ENCODE measurements at regions not wholly inside any gene's neighbourhood (a gene's known extent, or its start where the extent isn't known, plus 50 kb on each side); places are given as distances from the start of the nearest gene placed in this dataset.
A peak's percentile ranks its signal among the peaks of the same experiment; 100 is the strongest.

- no peak for DNase-seq (ENCODE audit: low read depth)
These were observed 397.1 kb upstream of the CFAP20DC start for GRCh38 chr3:59446775-59447465.

DNA sequence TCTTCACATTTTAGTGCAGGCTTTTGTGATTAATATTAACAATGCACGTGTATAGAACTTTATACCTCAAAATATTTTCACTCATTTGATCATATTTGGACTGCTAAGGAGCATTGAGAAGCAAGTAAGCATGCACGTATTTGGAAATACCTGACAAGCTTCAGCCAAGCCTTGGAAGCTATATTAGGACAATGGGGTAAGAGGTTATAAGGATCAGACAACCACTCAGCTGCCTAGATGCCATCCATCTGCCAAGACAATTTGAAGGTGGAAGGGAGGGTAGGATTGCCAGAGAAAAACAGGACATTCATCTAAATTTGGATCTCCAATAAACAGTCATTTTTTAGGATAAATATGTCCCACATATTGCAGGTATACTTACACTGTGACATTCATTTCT, 394.9 kb upstream of the CFAP20DC start:
- no peak for DNase-seq (ENCODE audit: low read depth)

DNA sequence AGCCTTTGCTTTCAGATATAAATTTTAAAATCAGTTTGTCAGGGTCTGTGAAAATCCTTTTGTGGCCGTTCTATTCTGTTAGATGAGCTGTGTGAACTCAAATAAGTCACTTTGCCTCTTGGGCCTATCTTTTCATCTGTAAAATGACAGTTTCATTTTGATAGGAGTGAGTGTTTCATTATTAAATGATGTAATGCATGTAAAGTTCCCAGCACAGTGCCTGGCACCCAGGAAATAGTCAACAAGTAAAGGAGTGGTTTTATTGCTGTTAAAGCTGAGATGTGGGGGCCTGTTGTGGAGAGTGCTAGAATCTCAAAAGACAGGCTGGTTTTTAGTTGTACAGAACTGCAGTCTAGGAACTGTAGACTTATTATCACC, 394.5 kb upstream of the CFAP20DC start:
- DNase-seq (ENCODE audit: low read depth) = no peak

DNA sequence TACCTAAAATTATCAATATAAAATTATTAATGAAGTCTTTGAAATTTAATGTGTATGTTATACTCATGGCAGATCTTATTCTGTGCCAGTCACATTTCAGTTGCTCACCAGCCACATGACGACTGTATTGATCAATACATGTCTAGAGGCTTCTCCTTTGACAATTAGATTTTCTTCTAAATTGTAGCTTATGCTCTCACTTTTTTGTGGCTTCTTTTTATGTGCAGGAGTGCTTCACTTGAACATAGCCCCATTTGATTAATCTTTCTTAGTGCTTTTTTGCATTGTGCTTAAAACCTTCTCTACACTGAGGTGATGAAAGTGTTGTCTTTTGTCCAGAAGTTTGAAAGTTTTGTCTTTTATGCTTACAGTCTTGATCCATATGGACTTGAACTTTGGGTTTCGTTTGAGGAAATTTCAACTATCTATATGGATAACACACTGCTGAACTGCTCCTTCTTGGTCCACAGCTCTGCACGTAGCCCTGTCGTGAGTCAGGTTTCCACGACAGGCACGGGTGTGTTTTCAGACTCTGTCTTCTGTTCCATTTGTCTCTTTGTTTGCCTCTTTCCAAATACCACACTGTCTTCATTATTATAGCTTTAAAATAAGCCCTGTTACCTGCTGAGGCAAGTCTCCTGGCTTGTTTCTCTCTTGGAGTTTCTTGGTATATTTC, 393.9 kb upstream of the CFAP20DC start:
- no peak for DNase-seq (ENCODE audit: low read depth)

- no peak for DNase-seq (ENCODE audit: low read depth)
These were observed 392.2 kb upstream of the CFAP20DC start for GRCh38 chr3:59442046-59442445.

DNA sequence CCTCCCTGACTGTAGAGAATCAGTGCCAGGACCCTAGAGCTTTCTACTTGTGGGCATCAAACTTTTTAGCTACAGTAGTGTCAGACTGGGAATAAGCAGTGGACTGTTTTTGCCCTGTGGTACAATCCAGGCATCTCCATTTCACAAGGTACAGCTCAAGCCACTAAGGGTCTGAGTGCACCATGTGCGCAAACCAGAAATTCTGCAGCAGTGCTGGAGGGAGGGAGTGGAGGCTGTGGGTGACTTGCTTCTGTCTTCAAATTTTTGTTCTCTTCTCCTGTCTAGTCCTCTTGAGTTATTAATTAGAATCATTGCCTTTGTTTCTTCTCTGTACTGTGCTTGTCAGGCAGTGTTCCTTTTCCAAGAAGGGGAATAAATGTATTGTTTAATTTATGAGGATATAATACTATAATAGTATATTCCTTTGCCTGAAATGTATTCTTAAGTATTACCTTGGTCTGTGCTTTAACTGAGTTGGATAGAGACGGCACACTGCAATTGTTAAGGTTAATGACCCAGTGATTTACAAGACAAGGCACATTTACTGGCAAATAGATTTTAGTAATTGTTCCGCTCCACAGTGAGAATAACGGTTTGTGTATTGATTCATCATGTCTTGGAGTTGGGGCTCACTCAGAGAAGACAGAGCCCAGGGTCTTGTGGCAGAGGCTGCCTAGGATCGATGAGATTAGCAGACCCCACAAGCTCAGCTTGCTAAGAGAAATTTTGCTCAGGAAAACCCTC, 390.6 kb upstream of the CFAP20DC start:
- no peak for DNase-seq (ENCODE audit: low read depth)

DNA sequence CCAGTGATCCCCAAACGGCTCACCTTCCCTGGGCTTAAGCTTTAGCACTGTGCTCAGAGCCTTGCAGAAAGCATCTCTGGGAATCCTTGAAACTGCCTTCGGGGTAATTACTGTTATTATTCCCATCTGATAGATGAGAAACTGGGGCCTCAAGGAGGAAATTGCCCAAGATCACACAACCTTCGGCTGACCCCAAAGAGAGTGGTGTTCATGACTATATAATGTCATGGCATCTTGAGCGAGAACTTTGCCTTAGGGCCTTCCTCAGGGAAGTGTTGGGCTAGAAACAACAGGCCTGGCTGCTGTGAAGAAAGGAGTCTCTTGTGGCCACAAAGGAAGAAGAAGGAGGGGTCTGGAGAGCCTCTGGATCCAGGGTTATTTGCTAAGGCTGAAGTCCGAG, 388.7 kb upstream of the CFAP20DC start:
- DNase-seq (ENCODE audit: low read depth) = no peak

GRCh38 chr3:59436164-59436958, 386.5 kb upstream of the CFAP20DC start:
- no peak for DNase-seq (ENCODE audit: low read depth)

GRCh38 chr3:59433546-59433945, 383.7 kb upstream of the CFAP20DC start:
- DNase-seq (ENCODE audit: low read depth) = no peak

- DNase-seq (ENCODE audit: low read depth) = no peak
These were observed 382.8 kb upstream of the CFAP20DC start for GRCh38 chr3:59432665-59433064.

DNA sequence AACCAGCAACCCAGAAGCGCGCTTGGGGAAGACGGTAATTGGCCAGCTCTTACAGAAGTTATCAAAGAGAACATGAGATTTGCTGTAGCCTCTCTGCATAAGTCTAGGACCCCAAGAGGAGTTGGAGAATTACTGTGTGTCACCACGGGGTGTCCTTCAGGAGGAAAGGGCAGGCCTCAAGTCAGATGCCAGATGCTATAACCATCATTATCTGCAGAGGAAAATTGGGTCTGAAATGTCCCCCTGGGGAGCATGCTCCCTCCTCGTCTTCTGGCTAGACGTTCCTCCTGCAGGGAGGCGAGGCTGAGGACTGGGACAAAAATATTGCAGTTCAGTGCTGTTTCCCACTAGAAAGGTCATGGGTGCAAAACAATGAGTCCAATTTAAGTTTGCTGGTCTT, 380.5 kb upstream of the CFAP20DC start:
- DNase-seq (ENCODE audit: low read depth) = no peak

DNA sequence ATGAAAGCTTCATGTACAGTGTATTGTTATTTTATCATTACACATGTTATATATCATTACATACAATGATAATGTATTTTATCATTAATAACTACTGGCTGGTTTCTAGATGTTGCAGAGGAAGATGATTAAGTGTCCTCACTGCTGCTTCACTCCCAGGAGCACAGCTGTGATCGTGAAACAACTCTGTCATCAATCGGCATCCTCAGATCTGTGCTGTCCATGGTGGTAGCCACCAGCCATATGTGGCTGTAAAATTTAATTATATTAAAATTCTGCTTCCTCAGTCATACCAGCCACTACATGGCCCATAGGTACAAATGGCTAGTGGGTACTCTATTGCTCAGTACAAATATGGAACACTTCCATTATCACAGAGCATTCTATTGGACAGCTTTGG, 379.4 kb upstream of the CFAP20DC start:
- no peak for DNase-seq (ENCODE audit: low read depth)

- DNase-seq (ENCODE audit: low read depth) = no peak
These were observed 377.2 kb upstream of the CFAP20DC start for GRCh38 chr3:59426821-59427565.

- DNase-seq (ENCODE audit: low read depth) = peak; percentile 20
These were observed 376.1 kb upstream of the CFAP20DC start for GRCh38 chr3:59425942-59426341.

- no peak for DNase-seq (ENCODE audit: low read depth)
These were observed 375.5 kb upstream of the CFAP20DC start for GRCh38 chr3:59425371-59425770.

GRCh38 chr3:59424268-59425010, 374.6 kb upstream of the CFAP20DC start:
- no peak for DNase-seq (ENCODE audit: low read depth)

GRCh38 chr3:59423707-59424106, 373.9 kb upstream of the CFAP20DC start:
- DNase-seq (ENCODE audit: low read depth) = no peak

GRCh38 chr3:59422312-59422711, 372.5 kb upstream of the CFAP20DC start:
- DNase-seq (ENCODE audit: low read depth) = no peak

DNA sequence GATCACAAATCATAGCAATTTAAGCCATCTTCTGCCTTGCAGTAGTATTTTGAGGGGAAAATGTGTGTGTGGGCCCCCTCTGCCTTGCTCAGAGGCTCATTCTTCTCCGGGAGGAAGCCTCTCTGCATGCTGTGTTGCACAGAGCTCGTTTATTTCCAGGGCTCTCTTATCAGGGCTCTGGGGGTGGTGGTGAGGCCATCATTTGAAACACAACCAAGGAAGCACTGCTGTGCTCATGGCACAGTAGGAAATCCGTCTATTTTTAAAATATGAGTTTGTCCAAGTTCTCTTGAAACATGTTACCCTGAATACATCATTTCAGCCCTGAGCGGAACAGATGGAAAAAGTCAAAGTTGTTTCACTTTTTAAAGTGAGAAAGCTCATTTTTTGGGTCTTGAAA, 369.0 kb upstream of the CFAP20DC start:
- DNase-seq (ENCODE audit: low read depth) = no peak

DNA sequence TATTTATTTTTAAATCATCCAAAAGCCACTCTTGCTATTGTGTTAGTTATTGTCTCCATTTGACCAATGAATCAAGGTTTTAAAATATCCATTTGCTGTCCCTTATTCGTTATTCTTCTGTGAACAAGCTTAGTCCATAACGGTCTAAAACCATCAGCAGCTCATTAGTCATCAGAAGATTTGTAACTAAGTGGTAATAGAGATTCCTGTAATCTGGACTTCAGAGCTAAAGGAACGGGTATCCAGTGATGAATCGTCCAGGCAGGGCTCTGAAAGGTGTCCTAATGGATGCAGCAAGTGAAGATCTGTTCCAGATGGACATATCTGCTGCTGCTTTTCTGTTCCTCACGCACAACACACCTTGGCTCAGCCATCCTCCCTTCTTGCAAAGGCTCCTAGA, 362.7 kb upstream of the CFAP20DC start:
- no peak for DNase-seq (ENCODE audit: low read depth)

- no peak for DNase-seq (ENCODE audit: low read depth)
These were observed 361.9 kb upstream of the CFAP20DC start for GRCh38 chr3:59411694-59412093.
